ENCODE measurements at regions not wholly inside any gene's neighbourhood (a gene's known extent, or its start where the extent isn't known, plus 50 kb on each side); places are given as distances from the start of the nearest gene placed in this dataset.

DNA sequence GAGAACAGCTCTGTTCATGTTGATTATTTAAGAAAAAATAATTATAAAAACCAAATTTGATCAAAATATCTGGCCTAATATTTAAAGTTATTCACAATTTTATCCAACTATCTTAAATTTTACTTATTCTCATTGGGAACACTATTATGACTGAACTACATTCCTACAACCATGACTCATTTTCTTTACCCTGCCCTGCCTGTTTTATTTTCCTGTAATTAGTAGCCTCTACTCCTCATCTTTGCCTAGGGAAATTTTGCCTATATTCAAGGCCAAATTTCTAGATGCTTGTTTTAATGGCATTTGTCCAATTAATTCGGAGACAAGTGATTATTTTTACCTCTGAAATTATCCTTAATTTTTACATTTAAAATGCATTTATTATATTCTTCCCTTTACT is 289.7 kb upstream of the TMEM229A start:
- Histone ChIP-seq H2AFZ (no peak overlapping the region), H3K27ac (ENCODE audit: low read depth) (no peak overlapping the region), H3K36me3 (ENCODE audit: insufficient read depth) (no peaks in the 10 kb centered on the region), H3K27me3 (ENCODE audit: insufficient read depth) (no peaks in the 10 kb centered on the region), H3K4me3 (no peak overlapping the region), H3K4me1 (ENCODE audit: insufficient read depth) (no peaks in the 10 kb centered on the region), H4K20me1 (replicated peaks; ENCODE audit: insufficient read depth) (no peaks in the 10 kb centered on the region), H3K9me2 (ENCODE audit: insufficient read depth) (no peaks in the 10 kb centered on the region), H3K79me2 (replicated peaks; ENCODE audit: insufficient read depth) (no peaks in the 10 kb centered on the region), H3K4me2 (no peak overlapping the region), H3F3A (replicated peaks; ENCODE audit: low read depth) (no peaks in the 10 kb centered on the region)
- no peaks in the 10 kb centered on the region for H3K4me1 Mint-ChIP-seq
- no peak overlapping the region for H3K4me3 Mint-ChIP-seq
- no peak for ATAC-seq
- no peaks in the 10 kb centered on the region for H3K36me3 Mint-ChIP-seq (ENCODE audit: low read depth)
- TF ChIP-seq ZNF114 (CRISPR knock-in tag; IDR thresholded peaks at IDR 0.05) (no peak), JUNB (IDR thresholded peaks at IDR 0.05; ENCODE audit: unreplicated experiment) (no peak)
- no peaks in the 10 kb centered on the region for H3K9me3 Mint-ChIP-seq
- H3K27me3 Mint-ChIP-seq (ENCODE audit: insufficient read depth, low read depth, poor library complexity) = no peaks in the 10 kb centered on the region
- no peak overlapping the region for H3K27ac Mint-ChIP-seq
- DNase-seq (ENCODE audit: low spot score) = no peak

DNA sequence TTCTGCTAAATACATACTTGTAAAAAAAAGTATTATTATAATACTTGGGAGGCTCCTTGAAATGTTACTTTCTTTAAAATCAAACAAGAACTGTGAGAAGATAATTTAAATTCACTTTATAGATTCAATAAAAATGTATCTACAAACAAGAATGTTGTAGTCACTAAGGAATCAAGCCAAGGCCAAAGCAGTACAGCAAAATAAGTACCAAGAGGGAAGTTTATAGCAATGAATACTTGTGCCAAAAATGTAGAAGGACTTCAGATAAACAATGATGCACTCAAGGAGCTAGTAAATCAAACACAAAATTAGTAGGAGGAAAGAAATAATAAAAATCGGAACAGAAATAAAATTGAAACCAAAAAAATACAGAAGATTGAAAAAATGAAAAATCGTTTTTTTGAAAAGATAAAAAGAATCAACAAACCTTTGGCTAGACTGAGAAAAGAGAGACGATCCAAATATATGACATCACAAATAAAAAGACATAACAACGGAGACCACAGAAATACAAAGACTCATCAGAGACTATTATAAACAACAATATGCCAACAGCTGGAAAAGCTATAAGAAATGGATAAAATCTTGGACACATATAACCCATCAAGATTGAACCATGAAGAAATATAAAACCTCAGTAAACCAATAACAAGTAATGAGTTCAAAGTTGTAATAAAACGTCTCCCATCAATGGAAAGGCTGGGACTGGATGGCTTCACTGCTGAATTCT is 286.0 kb upstream of the TMEM229A start:
- no peaks in the 10 kb centered on the region for H3K4me1 Mint-ChIP-seq
- H4K20me1 ChIP-seq (replicated peaks; ENCODE audit: insufficient read depth) = no peaks in the 10 kb centered on the region
- H3K4me1 ChIP-seq (ENCODE audit: insufficient read depth) = no peaks in the 10 kb centered on the region
- no peaks in the 10 kb centered on the region for H3K27me3 Mint-ChIP-seq (ENCODE audit: insufficient read depth, low read depth, poor library complexity)
- no peaks in the 10 kb centered on the region for H3K27me3 ChIP-seq (ENCODE audit: insufficient read depth)
- no peak overlapping the region for H3K4me3 Mint-ChIP-seq
- no peaks in the 10 kb centered on the region for H3K36me3 ChIP-seq (ENCODE audit: insufficient read depth)
- no peak overlapping the region for H3K27ac Mint-ChIP-seq
- no peaks in the 10 kb centered on the region for H3K9me3 Mint-ChIP-seq
- H3K79me2 ChIP-seq (replicated peaks; ENCODE audit: insufficient read depth) = no peaks in the 10 kb centered on the region
- H3K36me3 Mint-ChIP-seq (ENCODE audit: low read depth) = no peaks in the 10 kb centered on the region
- no peak overlapping the region for H3K4me2 ChIP-seq
- ATAC-seq (no peak), DNase-seq (ENCODE audit: low spot score) (no peak)
- no peaks in the 10 kb centered on the region for H3F3A ChIP-seq (replicated peaks; ENCODE audit: low read depth)
- no peak overlapping the region for H2AFZ ChIP-seq
- no peaks in the 10 kb centered on the region for H3K9me2 ChIP-seq (ENCODE audit: insufficient read depth)
- no peak overlapping the region for H3K27ac ChIP-seq (ENCODE audit: low read depth)
- H3K4me3 ChIP-seq = no peak overlapping the region
- TF ChIP-seq EZH2 (IDR thresholded peaks at IDR 0.05; ENCODE audit: low read depth, unreplicated experiment) (no peak), ZNF331 (CRISPR knock-in tag; IDR thresholded peaks at IDR 0.05; ENCODE audit: low read depth) (no peak), EZH2phosphoT487 (IDR thresholded peaks at IDR 0.05; ENCODE audit: unreplicated experiment) (no peak), NANOG (IDR thresholded peaks at IDR 0.05; ENCODE audit: borderline replicate concordance) (no peak), JUNB (IDR thresholded peaks at IDR 0.05; ENCODE audit: unreplicated experiment) (no peak), CREB1 (CRISPR knock-in tag; IDR thresholded peaks at IDR 0.05; ENCODE audit: low read depth) (no peak), STAT1 (IDR thresholded peaks at IDR 0.05; ENCODE audit: unreplicated experiment) (no peak), ZNF114 (CRISPR knock-in tag; IDR thresholded peaks at IDR 0.05) (no peak), POLR2AphosphoS5 (IDR thresholded peaks at IDR 0.05; ENCODE audit: low read depth) (no peak)
- TF ChIP-seq, protein P1, sequence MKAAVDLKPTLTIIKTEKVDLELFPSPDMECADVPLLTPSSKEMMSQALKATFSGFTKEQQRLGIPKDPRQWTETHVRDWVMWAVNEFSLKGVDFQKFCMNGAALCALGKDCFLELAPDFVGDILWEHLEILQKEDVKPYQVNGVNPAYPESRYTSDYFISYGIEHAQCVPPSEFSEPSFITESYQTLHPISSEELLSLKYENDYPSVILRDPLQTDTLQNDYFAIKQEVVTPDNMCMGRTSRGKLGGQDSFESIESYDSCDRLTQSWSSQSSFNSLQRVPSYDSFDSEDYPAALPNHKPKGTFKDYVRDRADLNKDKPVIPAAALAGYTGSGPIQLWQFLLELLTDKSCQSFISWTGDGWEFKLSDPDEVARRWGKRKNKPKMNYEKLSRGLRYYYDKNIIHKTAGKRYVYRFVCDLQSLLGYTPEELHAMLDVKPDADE (IDR thresholded peaks at IDR 0.05) = no peak
- TF ChIP-seq, protein P2, sequence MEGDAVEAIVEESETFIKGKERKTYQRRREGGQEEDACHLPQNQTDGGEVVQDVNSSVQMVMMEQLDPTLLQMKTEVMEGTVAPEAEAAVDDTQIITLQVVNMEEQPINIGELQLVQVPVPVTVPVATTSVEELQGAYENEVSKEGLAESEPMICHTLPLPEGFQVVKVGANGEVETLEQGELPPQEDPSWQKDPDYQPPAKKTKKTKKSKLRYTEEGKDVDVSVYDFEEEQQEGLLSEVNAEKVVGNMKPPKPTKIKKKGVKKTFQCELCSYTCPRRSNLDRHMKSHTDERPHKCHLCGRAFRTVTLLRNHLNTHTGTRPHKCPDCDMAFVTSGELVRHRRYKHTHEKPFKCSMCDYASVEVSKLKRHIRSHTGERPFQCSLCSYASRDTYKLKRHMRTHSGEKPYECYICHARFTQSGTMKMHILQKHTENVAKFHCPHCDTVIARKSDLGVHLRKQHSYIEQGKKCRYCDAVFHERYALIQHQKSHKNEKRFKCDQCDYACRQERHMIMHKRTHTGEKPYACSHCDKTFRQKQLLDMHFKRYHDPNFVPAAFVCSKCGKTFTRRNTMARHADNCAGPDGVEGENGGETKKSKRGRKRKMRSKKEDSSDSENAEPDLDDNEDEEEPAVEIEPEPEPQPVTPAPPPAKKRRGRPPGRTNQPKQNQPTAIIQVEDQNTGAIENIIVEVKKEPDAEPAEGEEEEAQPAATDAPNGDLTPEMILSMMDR (conservative IDR thresholded peaks at IDR 0.05; ENCODE audit: low read depth in 2 of 2) = no peak
- TF ChIP-seq, protein P3, sequence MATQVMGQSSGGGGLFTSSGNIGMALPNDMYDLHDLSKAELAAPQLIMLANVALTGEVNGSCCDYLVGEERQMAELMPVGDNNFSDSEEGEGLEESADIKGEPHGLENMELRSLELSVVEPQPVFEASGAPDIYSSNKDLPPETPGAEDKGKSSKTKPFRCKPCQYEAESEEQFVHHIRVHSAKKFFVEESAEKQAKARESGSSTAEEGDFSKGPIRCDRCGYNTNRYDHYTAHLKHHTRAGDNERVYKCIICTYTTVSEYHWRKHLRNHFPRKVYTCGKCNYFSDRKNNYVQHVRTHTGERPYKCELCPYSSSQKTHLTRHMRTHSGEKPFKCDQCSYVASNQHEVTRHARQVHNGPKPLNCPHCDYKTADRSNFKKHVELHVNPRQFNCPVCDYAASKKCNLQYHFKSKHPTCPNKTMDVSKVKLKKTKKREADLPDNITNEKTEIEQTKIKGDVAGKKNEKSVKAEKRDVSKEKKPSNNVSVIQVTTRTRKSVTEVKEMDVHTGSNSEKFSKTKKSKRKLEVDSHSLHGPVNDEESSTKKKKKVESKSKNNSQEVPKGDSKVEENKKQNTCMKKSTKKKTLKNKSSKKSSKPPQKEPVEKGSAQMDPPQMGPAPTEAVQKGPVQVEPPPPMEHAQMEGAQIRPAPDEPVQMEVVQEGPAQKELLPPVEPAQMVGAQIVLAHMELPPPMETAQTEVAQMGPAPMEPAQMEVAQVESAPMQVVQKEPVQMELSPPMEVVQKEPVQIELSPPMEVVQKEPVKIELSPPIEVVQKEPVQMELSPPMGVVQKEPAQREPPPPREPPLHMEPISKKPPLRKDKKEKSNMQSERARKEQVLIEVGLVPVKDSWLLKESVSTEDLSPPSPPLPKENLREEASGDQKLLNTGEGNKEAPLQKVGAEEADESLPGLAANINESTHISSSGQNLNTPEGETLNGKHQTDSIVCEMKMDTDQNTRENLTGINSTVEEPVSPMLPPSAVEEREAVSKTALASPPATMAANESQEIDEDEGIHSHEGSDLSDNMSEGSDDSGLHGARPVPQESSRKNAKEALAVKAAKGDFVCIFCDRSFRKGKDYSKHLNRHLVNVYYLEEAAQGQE (IDR thresholded peaks at IDR 0.05; ENCODE audit: unreplicated experiment) = no peak

Data from GM23338 (cell line).